Prostate gland (tissue), 2 donors: ENCODE measurements at regions not wholly inside any gene's neighbourhood (a gene's known extent, or its start where the extent isn't known, plus 50 kb on each side); places are given as distances from the start of the nearest gene placed in this dataset.

Experiments used
- CTCF ChIP-seq, 4 experiments: fragments of 200-600 bp in 2 of 4; fragments of 450-650 bp in 2 of 4; sonication (generic) in 2 of 4; IDR thresholded peaks; 1 replicate in 3 of 4; 2 replicates in 1 of 4; pipeline ENCODE4 v1.5.1; 2016 to 2019; ENCODE audit warnings: antibody characterized with exemption in 4 of 4, mild to moderate bottlenecking in 2 of 4, moderate library complexity in 2 of 4
- POLR2A ChIP-seq: fragments of 450-650 bp; IDR thresholded peaks from one replicate; pipeline ENCODE4 v1.6.1; 2016; ENCODE audit warnings: antibody characterized with exemption, mild to moderate bottlenecking
- POLR2AphosphoS5 ChIP-seq: sonication (generic); formaldehyde crosslinking; IDR thresholded peaks from one replicate; pipeline ENCODE4 v1.6.1; 2017; ENCODE audit warnings: antibody characterized with exemption

- TF ChIP-seq CTCF (IDR thresholded peaks at IDR 0.05) (no peak), POLR2A (no peak), POLR2AphosphoS5 (no peak)
Measured at GRCh38 chr13:47594833-47595232, 406.2 kb downstream of the SUCLA2 start.
